Endothelial cell of umbilical vein (primary cell): ENCODE measurements at regions not wholly inside any gene's neighbourhood (a gene's known extent, or its start where the extent isn't known, plus 50 kb on each side); places are given as distances from the start of the nearest gene placed in this dataset.

Experiments used
- BruUV-seq: library from RNA; stranded (reverse); fragments of 400-500 nt; replicated peaks from 2 replicates; lab custom pipeline; 2021; lab: Mats Ljungman, UMichigan
- CTCF ChIA-PET: fragments of 300-600, 350-600 bp; sonication (Branson Sonifier 250); formaldehyde crosslinking; loops from one replicate; lab custom pipeline; 2021; ENCODE audit warnings: antibody characterized with exemption, inconsistent platforms; lab: Charles Lee
- POLR2A ChIA-PET: fragments of 300-600, 350-600 bp; sonication (Branson Sonifier 250); formaldehyde crosslinking; loops from one replicate; lab custom pipeline; 2021; ENCODE audit warnings: antibody characterized with exemption, inconsistent platforms; lab: Charles Lee
- DNase-seq: peaks from one replicate; pipeline ENCODE4 v3.0.0-alpha.2; 2011; ENCODE audit warnings: low read depth, low spot score
- FAIRE-seq: peaks from 2 replicates; lab custom pipeline; 2011; peaks lifted over from hg19 to GRCh38; lab: Jason Lieb, UNC
- H2AFZ ChIP-seq: 2 replicates; pipeline ENCODE4 v1.6.0; 2012; ENCODE audit warnings: low read depth, low read length, control low read depth, inconsistent platforms
- H3K27ac ChIP-seq: 2 replicates; pipeline ENCODE4 v1.5.1; 2011; ENCODE audit warnings: low read depth, mild to moderate bottlenecking, control low read depth, low read length, moderate library complexity; ENCODE audit not compliant: insufficient read depth
- H3K27me3 ChIP-seq, 2 experiments: 2 replicates each; pipeline versions ENCODE4 v1.6.0 to v1.6.1; 2011; ENCODE audit warnings: low read length in 2 of 2, mixed read lengths in 1 of 2; ENCODE audit not compliant: control insufficient read depth in 2 of 2, insufficient read depth in 2 of 2
- H3K36me3 ChIP-seq, 2 experiments: 2 replicates in 1 of 2; 3 replicates in 1 of 2; pipeline ENCODE4 v1.5.1; 2011; ENCODE audit warnings: low read length in 2 of 2, mild to moderate bottlenecking in 1 of 2, moderate library complexity in 1 of 2; ENCODE audit not compliant: control insufficient read depth in 2 of 2, insufficient read depth in 2 of 2; ENCODE audit errors: extremely low read depth in 1 of 2
- H3K4me1 ChIP-seq: 3 replicates; pipeline ENCODE4 v1.5.1; 2011; ENCODE audit warnings: mild to moderate bottlenecking, low read length; ENCODE audit not compliant: control insufficient read depth, insufficient read depth; ENCODE audit errors: extremely low read depth
- H3K4me2 ChIP-seq: 2 replicates; pipeline ENCODE4 v1.6.1; 2011; ENCODE audit warnings: low read length, control low read depth, mixed read lengths; ENCODE audit not compliant: insufficient read depth
- H3K4me3 ChIP-seq, 3 experiments: fragments of 200-600 bp in 1 of 3; sonication (generic), shearing (Covaris generic) in 1 of 3; replicated peaks in 1 of 3; 2 replicates each; pipeline ENCODE4 v1.5.1; 2011 to 2016; ENCODE audit warnings: control low read depth in 3 of 3, low read length in 3 of 3, mild to moderate bottlenecking in 2 of 3, inconsistent platforms in 1 of 3, low read depth in 1 of 3, moderate library complexity in 1 of 3; ENCODE audit not compliant: insufficient read depth in 1 of 3
- H3K79me2 ChIP-seq: 2 replicates; pipeline ENCODE4 v1.6.0; 2012; ENCODE audit warnings: low read length, inconsistent platforms; ENCODE audit not compliant: control insufficient read depth, insufficient read depth
- H3K9ac ChIP-seq: replicated peaks from 2 replicates; pipeline ENCODE3; 2011; ENCODE audit warnings: low read length, control low read depth; ENCODE audit not compliant: insufficient read depth; ENCODE audit errors: extremely low read depth
- H3K9me1 ChIP-seq: replicated peaks from 3 replicates; pipeline ENCODE4 v1.6.0; 2011; ENCODE audit warnings: mild to moderate bottlenecking, low read length; ENCODE audit not compliant: control insufficient read depth, insufficient read depth; ENCODE audit errors: extremely low read depth
- H3K9me3 ChIP-seq: replicated peaks from 2 replicates; pipeline ENCODE4 v1.5.1; 2012; ENCODE audit warnings: low read length, inconsistent platforms; ENCODE audit not compliant: control insufficient read depth, insufficient read depth
- H4K20me1 ChIP-seq: replicated peaks from 2 replicates; pipeline ENCODE3; 2011; ENCODE audit warnings: mild to moderate bottlenecking, low read length; ENCODE audit not compliant: control insufficient read depth, insufficient read depth; ENCODE audit errors: extremely low read depth
- CTCF ChIP-seq, 2 donors: IDR thresholded peaks; 1 replicate in 1 of 2; 2 replicates in 1 of 2; pipeline ENCODE4 v1.5.1; 2011; ENCODE audit warnings: low read length in 2 of 2, mild to moderate bottlenecking in 2 of 2, moderate library complexity in 2 of 2, control low read depth in 1 of 2, inconsistent platforms in 1 of 2, low read depth in 1 of 2; ENCODE audit not compliant: insufficient read depth in 1 of 2; ENCODE audit errors: extremely low read depth in 1 of 2
- EZH2 ChIP-seq: IDR thresholded peaks from 2 replicates; pipeline ENCODE4 v1.6.1; 2012; ENCODE audit warnings: borderline replicate concordance, low read depth, mild to moderate bottlenecking, moderate library complexity, low read length, inconsistent platforms; ENCODE audit not compliant: severe bottlenecking
- FOS ChIP-seq: IDR thresholded peaks from 2 replicates; pipeline ENCODE4 v1.6.1; 2011; ENCODE audit warnings: mild to moderate bottlenecking, low read length, moderate library complexity, borderline replicate concordance; ENCODE audit not compliant: insufficient read depth
- GATA2 ChIP-seq: IDR thresholded peaks from 2 replicates; pipeline ENCODE4 v1.7.0; 2011; ENCODE audit warnings: low read depth, mild to moderate bottlenecking, moderate library complexity, mixed read lengths, low read length; ENCODE audit not compliant: insufficient read length, insufficient read depth
- MAX ChIP-seq: IDR thresholded peaks from 2 replicates; pipeline ENCODE4 v1.6.1; 2011; ENCODE audit not compliant: insufficient read depth, insufficient read length
- MYC ChIP-seq: IDR thresholded peaks from one replicate; pipeline ENCODE4 v1.6.1; 2011; ENCODE audit warnings: mild to moderate bottlenecking, low read depth, low read length
- POLR2A ChIP-seq: IDR thresholded peaks from 2 replicates; pipeline ENCODE4 v1.6.1; 2012; ENCODE audit warnings: low read depth, mild to moderate bottlenecking, control low read depth, low read length
- POLR2AphosphoS5 ChIP-seq: IDR thresholded peaks from 2 replicates; pipeline ENCODE4 v1.6.1; 2012; ENCODE audit warnings: low read depth, mild to moderate bottlenecking, control low read depth, low read length, moderate library complexity; ENCODE audit not compliant: insufficient read depth
- dilution Hi-C: fragments of 300-500 bp; cut with MboI; formaldehyde crosslinking; loops from one replicate; pipeline ENCODE4 v1.15.0; 2019; ENCODE audit warnings: low sequenced_read_pairs; ENCODE audit not compliant: extremely low pct_ligation_motif_present
- intact Hi-C: fragments of 100-400 bp; cut with micrococcal nuclease; formaldehyde crosslinking; loops from one replicate; pipeline ENCODE4 v1.10.0; 2022

- H3K79me2 ChIP-seq, result no peaks in the 10 kb centered on the region
- intact Hi-C loops, result no loop called here
- H3K9me1 ChIP-seq, result no peaks in the 10 kb centered on the region
- no peaks in the 10 kb centered on the region for H3K36me3 ChIP-seq
- H2AFZ ChIP-seq, result no peak overlapping the region
- dilution Hi-C loops, result no loop called here
- no peak overlapping the region for H3K27ac ChIP-seq
- no peaks in the 10 kb centered on the region for H3K27me3 ChIP-seq
- no peak overlapping the region for H3K9ac ChIP-seq
- H3K4me3 ChIP-seq, result no peak overlapping the region
- DNase-seq, result no peak
- H4K20me1 ChIP-seq, result no peaks in the 10 kb centered on the region
- no peak for TF ChIP-seq FOS
- TF ChIP-seq POLR2A, result no peak
- H3K4me2 ChIP-seq, result no peak overlapping the region
- peaks cover 17% of the 10 kb centered on the region for H3K4me1 ChIP-seq
- no peaks in the 10 kb centered on the region for H3K9me3 ChIP-seq
- ChIA-PET CTCF (interaction anchor here (1.3 kb wide), 1 partner anchor 12 kb away, joined by 4 read pairs; no protein-coding TSS in a partner anchor), POLR2A (no interaction called here)
- no peak for FAIRE-seq
- no TSS peak for BruUV-seq
Observed at GRCh38 chr7:32152576-32152975, 82.4 kb upstream of the PDE1C start.

GRCh38 chr7:32150589-32150988 lies 80.4 kb upstream of the PDE1C start:
- no peaks in the 10 kb centered on the region for H3K79me2 ChIP-seq
- no peak overlapping the region for H3K4me3 ChIP-seq
- H3K9me3 ChIP-seq, result no peaks in the 10 kb centered on the region
- POLR2A ChIA-PET, result no interaction called here
- H3K36me3 ChIP-seq, result no peaks in the 10 kb centered on the region
- H4K20me1 ChIP-seq, result no peaks in the 10 kb centered on the region
- H3K27me3 ChIP-seq, result peaks cover 4% of the 10 kb centered on the region in 2 experiments
- no peak overlapping the region for H2AFZ ChIP-seq
- no TSS peak for BruUV-seq
- dilution Hi-C loops, result no loop called here
- H3K9me1 ChIP-seq, result no peaks in the 10 kb centered on the region
- CTCF ChIA-PET, result no interaction called here
- TF ChIP-seq MYC, result no peak
- no peak for TF ChIP-seq GATA2
- TF ChIP-seq POLR2AphosphoS5, result no peak
- no peak for TF ChIP-seq EZH2
- no peak for TF ChIP-seq MAX
- TF ChIP-seq FOS, result no peak
- TF ChIP-seq CTCF (IDR thresholded peaks at IDR 0.05; ENCODE audit: extremely low read depth in 1 of 2, insufficient read depth in 1 of 2, low read depth in 1 of 2, low read length in 2 of 2), result no peak
- peaks cover 12% of the 10 kb centered on the region for H3K4me1 ChIP-seq
- no peak overlapping the region for H3K27ac ChIP-seq
- H3K4me2 ChIP-seq, result no peak overlapping the region
- intact Hi-C loops, result no loop called here
- FAIRE-seq (no peak), DNase-seq (no peak)
- no peak overlapping the region for H3K9ac ChIP-seq
